ENCODE measurements at regions not wholly inside any gene's neighbourhood (a gene's known extent, or its start where the extent isn't known, plus 50 kb on each side); places are given as distances from the start of the nearest gene placed in this dataset.

DNA sequence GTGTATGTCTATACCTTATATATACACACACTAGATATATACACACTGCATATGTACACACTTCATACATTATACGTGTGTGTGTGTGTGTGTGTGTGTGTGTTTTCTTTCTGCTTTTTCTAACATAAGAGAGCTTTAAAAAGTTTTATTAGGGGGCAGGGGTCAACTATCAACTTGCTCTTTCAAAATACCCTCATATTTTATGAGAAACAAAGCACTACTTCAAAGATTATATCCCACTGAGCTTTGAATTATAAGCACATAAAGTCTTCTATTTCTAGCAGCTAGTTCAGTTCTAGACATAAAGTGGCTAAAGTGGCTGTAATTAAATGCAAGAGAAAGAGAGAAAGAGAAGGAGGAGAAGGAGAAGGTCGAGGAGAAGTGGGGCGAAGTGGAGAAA lies 1361.3 kb downstream of the ZPLD1 start:
- TF ChIP-seq, protein P1, sequence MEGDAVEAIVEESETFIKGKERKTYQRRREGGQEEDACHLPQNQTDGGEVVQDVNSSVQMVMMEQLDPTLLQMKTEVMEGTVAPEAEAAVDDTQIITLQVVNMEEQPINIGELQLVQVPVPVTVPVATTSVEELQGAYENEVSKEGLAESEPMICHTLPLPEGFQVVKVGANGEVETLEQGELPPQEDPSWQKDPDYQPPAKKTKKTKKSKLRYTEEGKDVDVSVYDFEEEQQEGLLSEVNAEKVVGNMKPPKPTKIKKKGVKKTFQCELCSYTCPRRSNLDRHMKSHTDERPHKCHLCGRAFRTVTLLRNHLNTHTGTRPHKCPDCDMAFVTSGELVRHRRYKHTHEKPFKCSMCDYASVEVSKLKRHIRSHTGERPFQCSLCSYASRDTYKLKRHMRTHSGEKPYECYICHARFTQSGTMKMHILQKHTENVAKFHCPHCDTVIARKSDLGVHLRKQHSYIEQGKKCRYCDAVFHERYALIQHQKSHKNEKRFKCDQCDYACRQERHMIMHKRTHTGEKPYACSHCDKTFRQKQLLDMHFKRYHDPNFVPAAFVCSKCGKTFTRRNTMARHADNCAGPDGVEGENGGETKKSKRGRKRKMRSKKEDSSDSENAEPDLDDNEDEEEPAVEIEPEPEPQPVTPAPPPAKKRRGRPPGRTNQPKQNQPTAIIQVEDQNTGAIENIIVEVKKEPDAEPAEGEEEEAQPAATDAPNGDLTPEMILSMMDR (IDR thresholded peaks at IDR 0.05; ENCODE audit: low read length) = no peak
- no peak for TF ChIP-seq EZH2phosphoT487 (IDR thresholded peaks at IDR 0.05; ENCODE audit: low read length)
- TF ChIP-seq EZH2 (optimal IDR thresholded peaks at IDR 0.05; ENCODE audit: low read depth, low read length) = no peak

Data from MM.1S (cell line).